ENCODE measurements at regions not wholly inside any gene's neighbourhood (a gene's known extent, or its start where the extent isn't known, plus 50 kb on each side); places are given as distances from the start of the nearest gene placed in this dataset.

- WGBS, 2 donors, result 67 to 69% methylated on average over 1 of the region's 1 CpG
- Histone ChIP-seq H3K27me3 (no peaks in the 10 kb centered on the region), H3K4me1 (no peaks in the 10 kb centered on the region), H3K4me3 (no peak overlapping the region), H3K27ac (no peak overlapping the region), H3K36me3 (replicated peaks in 1 of 2; ENCODE audit: insufficient read depth in 1 of 2, low read depth in 2 of 2) (no peaks in the 10 kb centered on the region), H3K9me3 (no peaks in the 10 kb centered on the region)
- TF ChIP-seq POLR2A (IDR thresholded peaks at IDR 0.05), result no peak
- no peak for TF ChIP-seq CTCF (IDR thresholded peaks at IDR 0.05)
- no peak for ATAC-seq
- intact Hi-C loops (cut with DNase I), result no loop called here
- no peak for DNase-seq
Observed at GRCh38 chr6:19107468-19107867, 720.3 kb downstream of the RNF144B start.

- DNase-seq, result no peak
- Histone ChIP-seq H3K9me3 (no peaks in the 10 kb centered on the region), H3K4me3 (no peak overlapping the region), H3K27me3 (no peaks in the 10 kb centered on the region), H3K36me3 (replicated peaks in 1 of 2; ENCODE audit: insufficient read depth in 1 of 2, low read depth in 2 of 2) (no peaks in the 10 kb centered on the region), H3K27ac (no peak overlapping the region), H3K4me1 (no peaks in the 10 kb centered on the region)
- TF ChIP-seq POLR2A (IDR thresholded peaks at IDR 0.05) (no peak), CTCF (IDR thresholded peaks at IDR 0.05) (no peak)
- intact Hi-C loops (cut with DNase I), result no loop called here
- ATAC-seq, result no peak
Observed at GRCh38 chr6:19121521-19121920, 715.6 kb upstream of the ID4 start.

GRCh38 chr6:19127081-19127480, 710.1 kb upstream of the ID4 start:
- no peak overlapping the region for H3K4me3 ChIP-seq
- ATAC-seq (no peak), DNase-seq (no peak)
- no peaks in the 10 kb centered on the region for H3K27me3 ChIP-seq
- intact Hi-C loops (cut with DNase I), result no loop called here
- TF ChIP-seq POLR2A (IDR thresholded peaks at IDR 0.05) (no peak), CTCF (IDR thresholded peaks at IDR 0.05) (no peak)
- no peaks in the 10 kb centered on the region for H3K36me3 ChIP-seq (replicated peaks in 1 of 2; ENCODE audit: insufficient read depth in 1 of 2, low read depth in 2 of 2)
- H3K27ac ChIP-seq, result no peak overlapping the region
- H3K4me1 ChIP-seq, result no peaks in the 10 kb centered on the region
- 26 to 36% methylated on average over 3 of the region's 3 CpGs for WGBS, 2 donors
- no peaks in the 10 kb centered on the region for H3K9me3 ChIP-seq

GRCh38 chr6:19128701-19129100, 708.5 kb upstream of the ID4 start:
- Histone ChIP-seq H3K27ac (no peak overlapping the region), H3K36me3 (replicated peaks in 1 of 2; ENCODE audit: insufficient read depth in 1 of 2, low read depth in 2 of 2) (no peaks in the 10 kb centered on the region), H3K4me1 (no peaks in the 10 kb centered on the region), H3K4me3 (no peak overlapping the region), H3K9me3 (no peaks in the 10 kb centered on the region), H3K27me3 (no peaks in the 10 kb centered on the region)
- intact Hi-C loops (cut with DNase I), result no loop called here
- ATAC-seq, result no peak
- TF ChIP-seq POLR2A (IDR thresholded peaks at IDR 0.05), result no peak
- TF ChIP-seq CTCF (IDR thresholded peaks at IDR 0.05), result no peak
- WGBS, 2 donors, result 71 to 78% methylated on average over 8 of the region's 8 CpGs
- no peak for DNase-seq

- no peak overlapping the region for H3K4me3 ChIP-seq
- ATAC-seq, result no peak
- no peaks in the 10 kb centered on the region for H3K36me3 ChIP-seq (replicated peaks in 1 of 2; ENCODE audit: insufficient read depth in 1 of 2, low read depth in 2 of 2)
- no peaks in the 10 kb centered on the region for H3K4me1 ChIP-seq
- no peak for DNase-seq
- TF ChIP-seq CTCF (IDR thresholded peaks at IDR 0.05), result no peak
- no peak for TF ChIP-seq POLR2A (IDR thresholded peaks at IDR 0.05)
- H3K27me3 ChIP-seq, result no peaks in the 10 kb centered on the region
- WGBS, 2 donors, result 30 to 48% methylated on average over 2 of the region's 2 CpGs
- no peak overlapping the region for H3K27ac ChIP-seq
- intact Hi-C loops (cut with DNase I), result no loop called here
- no peaks in the 10 kb centered on the region for H3K9me3 ChIP-seq
Observed at GRCh38 chr6:19135706-19136105, 701.5 kb upstream of the ID4 start.
